Heart right ventricle (tissue), 16 donors: ENCODE measurements at regions not wholly inside any gene's neighbourhood (a gene's known extent, or its start where the extent isn't known, plus 50 kb on each side); places are given as distances from the start of the nearest gene placed in this dataset.
A peak's percentile ranks its signal among the peaks of the same experiment; 100 is the strongest.

Experiments
- ATAC-seq, 8 donors: fragments of 200-7000 bp; cut with Tn5 transposase; one replicate each; pipeline ENCODE4 v1.9.1; 2020; ENCODE audit warnings: mild to moderate bottlenecking in 8 of 8, moderate library complexity in 8 of 8, moderate number of reproducible peaks in 1 of 8
- DNase-seq, 2 donors: peaks; one replicate each; pipeline ENCODE4 v3.0.0-alpha.2; 2020
- H3K27ac ChIP-seq, 10 donors: fragments of 200-600 bp; sonication (generic) in 2 of 10; one replicate each; pipeline versions ENCODE4 v1.5.0 to v1.8.0; 2020 to 2022; ENCODE audit warnings: mild to moderate bottlenecking in 3 of 10
- H3K27me3 ChIP-seq, 7 donors: fragments of 200-600 bp; one replicate each; pipeline ENCODE4 v1.8.0; 2021 to 2022; ENCODE audit warnings: mild to moderate bottlenecking in 2 of 7
- H3K36me3 ChIP-seq, 9 donors: fragments of 200-600 bp; sonication (generic) in 1 of 9; one replicate each; pipeline versions ENCODE4 v1.5.0 to v1.8.0; 2020 to 2022; ENCODE audit warnings: mild to moderate bottlenecking in 2 of 9
- H3K4me1 ChIP-seq, 9 donors: fragments of 200-600 bp; sonication (generic) in 1 of 9; one replicate each; pipeline versions ENCODE4 v1.5.0 to v1.8.0; 2020 to 2022; ENCODE audit warnings: mild to moderate bottlenecking in 4 of 9
- H3K4me3 ChIP-seq, 10 donors: fragments of 200-600 bp; sonication (generic) in 2 of 10; one replicate each; pipeline versions ENCODE4 v1.5.0 to v1.8.0; 2020 to 2022; ENCODE audit warnings: mild to moderate bottlenecking in 7 of 10, moderate library complexity in 2 of 10
- H3K9me3 ChIP-seq, 11 donors: fragments of 200-600 bp in 10 of 11; sonication (generic) in 2 of 11; one replicate each; pipeline versions ENCODE4 v1.5.0 to v1.8.0; 2013 to 2022; ENCODE audit warnings: mild to moderate bottlenecking in 2 of 11, control low read depth in 1 of 11, moderate library complexity in 1 of 11
- WGBS, 2 donors: extraction: QIAGEN DNeasy Blood & Tissue Kit; methylation state at CpG; one replicate each; pipeline ENCODE4 v1.1.7; 2013; ENCODE audit warnings: inconsistent platforms in 1 of 2; 5-methylcytosine and 5-hydroxymethylcytosine counted together
- intact Hi-C, 10 donors: fragments of 100-400 bp; cut with DNase I; formaldehyde crosslinking; loops; one replicate each; pipeline versions ENCODE4 v1.11.1 to v1.14.2; 2022
- TF ChIP-seq, protein P1 (sequence below), 9 donors: fragments of 200-600 bp; sonication (generic) in 2 of 9; IDR thresholded peaks; one replicate each; pipeline versions ENCODE4 v1.5.0 to v1.8.0; 2021 to 2022; ENCODE audit warnings: antibody characterized with exemption in 9 of 9, mild to moderate bottlenecking in 5 of 9, moderate library complexity in 1 of 9
- donor health status: Arrhythmogenic right ventricular cardiomyopathy.
- donor health status: ischemic (EF 13 %, LVEDD 7.1; RV severe dilation, severe dysfunction).
- donor health status: healthy with polysubstance abuse.
- donor health status: DM: no; HTN: yes; CAD: no.
- donor health status: DM: no; HTN: no; CAD: no.
- donor health status: ischemic (EF 25% LVEDD 6.9; RV normal size, moderate dysfunction).
- donor health status: ischemic (EF 25% LVEDD 5.7; RV mildly dilated, moderate dysfunction).
- donor health status: healthy.
- donor health status: DM: yes; HTN: yes; CAD: no.
- donor health status: Ischemic cardiomyopathy.
- donor health status: ischemic (EF 35%, LVEDD 5.7; RV mildly dilated, moderate dysfunction).
- donor health status: nonischemic (EF 11% LVEDD 7.7; RV severe dilation, severe dysfunction).
- donor health status: DM: yes; HTN: yes; CAD: no.
- donor health status: PGD.
- donor health status: ischemic (EF 29% LVEDD 5.4; RV normal size, mild dysfunction).
- donor health status: nonischemic (EF 23%, LVEDD 6.1; RV moderate dilation, normal function).

DNA sequence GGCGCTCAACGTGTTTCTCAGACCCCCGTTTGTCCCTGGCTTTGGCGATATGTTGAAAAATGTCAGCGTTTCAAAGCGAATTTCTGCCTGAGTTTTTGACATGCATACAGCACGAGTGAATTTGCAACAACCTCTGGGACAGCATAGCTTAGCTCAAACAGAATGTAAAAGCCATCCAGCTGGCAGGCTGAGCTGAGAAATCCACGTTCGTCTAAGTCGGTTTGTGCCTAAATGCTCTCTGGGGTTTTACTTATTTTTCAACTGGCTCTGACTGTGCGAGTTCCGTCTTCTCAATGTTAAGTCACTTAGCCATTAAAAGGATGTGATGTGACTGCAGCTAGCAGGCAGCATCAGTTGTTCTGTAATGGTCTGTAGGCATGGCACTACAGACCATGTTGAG, 243.5 kb upstream of the SLCO3A1 start:
- H3K36me3 ChIP-seq = no peaks in the 10 kb centered on the region
- H3K9me3 ChIP-seq = no peaks in the 10 kb centered on the region
- 80 to 83% methylated on average over 12 of the region's 12 CpGs for WGBS, 2 donors
- peaks cover 0 to 7% (median 0%) of the 10 kb centered on the region in 7 donors for H3K27me3 ChIP-seq
- H3K4me1 ChIP-seq = no peaks in the 10 kb centered on the region
- intact Hi-C loops = loop anchor here in 2 of 10 donors (10.0 kb wide), 2 partner anchors 45 to 315 kb away; no protein-coding TSS in a partner anchor
- TF ChIP-seq, protein P1, sequence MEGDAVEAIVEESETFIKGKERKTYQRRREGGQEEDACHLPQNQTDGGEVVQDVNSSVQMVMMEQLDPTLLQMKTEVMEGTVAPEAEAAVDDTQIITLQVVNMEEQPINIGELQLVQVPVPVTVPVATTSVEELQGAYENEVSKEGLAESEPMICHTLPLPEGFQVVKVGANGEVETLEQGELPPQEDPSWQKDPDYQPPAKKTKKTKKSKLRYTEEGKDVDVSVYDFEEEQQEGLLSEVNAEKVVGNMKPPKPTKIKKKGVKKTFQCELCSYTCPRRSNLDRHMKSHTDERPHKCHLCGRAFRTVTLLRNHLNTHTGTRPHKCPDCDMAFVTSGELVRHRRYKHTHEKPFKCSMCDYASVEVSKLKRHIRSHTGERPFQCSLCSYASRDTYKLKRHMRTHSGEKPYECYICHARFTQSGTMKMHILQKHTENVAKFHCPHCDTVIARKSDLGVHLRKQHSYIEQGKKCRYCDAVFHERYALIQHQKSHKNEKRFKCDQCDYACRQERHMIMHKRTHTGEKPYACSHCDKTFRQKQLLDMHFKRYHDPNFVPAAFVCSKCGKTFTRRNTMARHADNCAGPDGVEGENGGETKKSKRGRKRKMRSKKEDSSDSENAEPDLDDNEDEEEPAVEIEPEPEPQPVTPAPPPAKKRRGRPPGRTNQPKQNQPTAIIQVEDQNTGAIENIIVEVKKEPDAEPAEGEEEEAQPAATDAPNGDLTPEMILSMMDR (IDR thresholded peaks at IDR 0.05) = no peak
- peak in 1 of 2 donors; percentile 14 for DNase-seq
- ATAC-seq = peak in 1 of 8 donors; percentile 38
- H3K4me3 ChIP-seq = no peak overlapping the region
- H3K27ac ChIP-seq = no peak overlapping the region

DNA sequence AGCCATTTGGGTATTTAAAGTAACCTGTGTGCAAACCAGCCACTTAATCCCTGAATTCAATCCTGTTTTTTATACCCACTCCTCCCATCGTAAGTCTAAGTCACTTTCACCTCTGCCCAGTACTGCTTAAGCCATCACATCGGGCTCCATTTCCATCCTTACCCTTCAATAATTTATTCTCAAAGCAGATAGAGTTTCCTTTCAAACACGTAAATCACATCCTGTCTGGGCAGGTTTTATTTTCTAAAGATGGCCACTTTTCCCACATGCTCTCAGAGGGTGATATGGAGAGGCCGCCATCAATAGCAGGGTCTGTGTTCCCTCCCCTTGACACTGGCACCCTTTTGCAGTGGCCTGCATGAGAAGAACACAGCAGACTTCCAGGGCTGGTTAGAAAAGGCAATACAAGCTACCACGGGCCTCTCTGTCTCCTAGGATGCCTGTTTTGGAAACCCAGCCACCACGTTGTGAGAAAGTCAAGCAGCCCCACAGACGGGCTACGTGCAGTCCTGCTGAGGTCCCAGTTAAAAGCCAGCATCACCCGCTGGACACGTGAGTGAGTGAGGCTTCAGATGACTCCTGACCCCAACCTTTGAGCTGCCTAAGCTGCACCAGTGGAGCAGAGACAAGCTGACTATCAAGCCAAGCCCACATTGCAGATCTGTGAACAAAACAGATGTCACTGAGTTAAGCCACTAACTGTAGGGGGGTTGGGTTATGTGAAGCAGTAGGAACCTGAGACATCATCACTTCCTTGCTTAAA, 241.8 kb upstream of the SLCO3A1 start:
- ATAC-seq (no peak), DNase-seq (no peak)
- 62 to 66% methylated on average over 10 of the region's 10 CpGs for WGBS, 2 donors
- TF ChIP-seq, protein P1 (IDR thresholded peaks at IDR 0.05) = no peak
- intact Hi-C loops = loop anchor here in 2 of 10 donors (10.0 kb wide), 2 partner anchors 47 to 317 kb away; no protein-coding TSS in a partner anchor
- no peak overlapping the region for H3K27ac ChIP-seq
- H3K4me1 ChIP-seq = no peaks in the 10 kb centered on the region
- no peak overlapping the region for H3K4me3 ChIP-seq
- H3K36me3 ChIP-seq = no peaks in the 10 kb centered on the region
- H3K27me3 ChIP-seq = no peaks in the 10 kb centered on the region
- no peaks in the 10 kb centered on the region for H3K9me3 ChIP-seq

DNA sequence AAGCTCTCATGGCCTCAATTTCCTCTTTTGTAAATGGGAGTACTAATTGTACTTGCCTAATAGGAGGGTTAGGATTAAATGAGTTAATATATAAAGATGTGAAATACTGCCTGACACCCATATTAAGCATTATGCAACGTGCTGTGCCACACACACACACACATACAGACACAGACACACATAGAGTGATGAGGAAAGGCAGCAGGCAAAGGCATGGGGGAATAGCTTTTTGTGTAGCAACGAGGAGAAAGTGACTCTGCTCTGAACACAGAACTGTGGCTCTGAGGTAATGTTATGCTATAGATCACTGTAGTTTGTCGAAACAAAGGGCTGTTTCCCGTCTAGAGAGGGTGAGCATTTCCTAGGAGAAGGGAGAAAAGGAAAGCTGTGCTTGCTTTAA, 233.3 kb upstream of the SLCO3A1 start:
- Histone ChIP-seq H3K27ac (no peak overlapping the region), H3K9me3 (peaks cover 0 to 6% (median 0%) of the 10 kb centered on the region in 11 donors), H3K4me1 (no peaks in the 10 kb centered on the region), H3K27me3 (no peaks in the 10 kb centered on the region), H3K4me3 (no peak overlapping the region), H3K36me3 (no peaks in the 10 kb centered on the region)
- 36 to 48% methylated on average over 4 of the region's 4 CpGs for WGBS, 2 donors
- DNase-seq (no peak), ATAC-seq (no peak)
- TF ChIP-seq, protein P1 (IDR thresholded peaks at IDR 0.05) = no peak
- intact Hi-C loops = no loop called here

DNA sequence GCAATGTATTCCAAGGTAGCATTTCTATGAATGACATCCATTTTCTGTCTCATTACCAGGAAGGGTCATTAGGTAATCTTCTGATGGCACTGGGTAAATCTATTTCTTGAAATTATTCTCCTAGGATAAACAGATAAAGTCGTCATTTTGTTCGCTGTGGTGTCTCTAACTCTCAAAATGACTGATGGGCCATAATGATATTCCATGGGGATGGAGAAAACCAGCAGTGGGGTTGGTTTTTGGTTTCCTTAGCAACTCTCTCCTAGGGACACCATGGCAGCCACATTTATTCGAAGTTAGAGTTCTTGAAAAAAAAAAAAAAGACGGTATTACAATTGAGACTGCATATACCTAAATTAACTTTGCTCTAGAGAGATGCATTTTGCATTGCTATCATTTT, 231.3 kb upstream of the SLCO3A1 start:
- intact Hi-C loops = no loop called here
- 78 to 86% methylated on average over 4 of the region's 4 CpGs for WGBS, 2 donors

More for the DNA sequence above, 231.3 kb upstream of the SLCO3A1 start:
- H3K4me1 ChIP-seq = peaks cover 0 to 7% (median 0%) of the 10 kb centered on the region in 9 donors
- H3K27ac ChIP-seq = no peak overlapping the region
- H3K9me3 ChIP-seq = peaks cover 0 to 6% (median 0%) of the 10 kb centered on the region in 11 donors
- TF ChIP-seq, protein P1 (IDR thresholded peaks at IDR 0.05) = no peak
- no peak overlapping the region for H3K4me3 ChIP-seq
- ATAC-seq (no peak), DNase-seq (no peak)
- H3K36me3 ChIP-seq = no peaks in the 10 kb centered on the region
- H3K27me3 ChIP-seq = no peaks in the 10 kb centered on the region
